ENCODE measurements at regions not wholly inside any gene's neighbourhood (a gene's known extent, or its start where the extent isn't known, plus 50 kb on each side); places are given as distances from the start of the nearest gene placed in this dataset.

DNA sequence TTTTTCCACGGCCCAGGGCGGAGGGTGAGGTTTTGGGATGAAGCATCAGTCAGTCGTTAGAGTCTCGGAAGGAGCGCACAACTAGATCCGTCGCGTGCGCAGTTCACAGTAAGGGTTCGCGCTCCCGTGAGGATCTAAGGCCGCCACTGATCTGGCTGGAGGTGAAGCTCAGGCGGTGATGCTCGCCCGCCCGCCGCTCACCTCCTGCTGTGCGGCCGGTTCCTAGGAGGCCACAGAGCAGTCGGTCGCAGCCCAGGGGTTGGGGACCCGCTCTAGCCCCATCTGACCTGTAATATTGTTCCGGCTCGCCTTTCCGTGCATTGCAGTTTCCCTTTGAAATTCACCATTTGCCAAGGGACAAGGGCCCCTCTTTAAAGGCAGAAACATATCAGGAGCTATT lies 244.7 kb downstream of the TFAP2C start:
- Histone ChIP-seq H3K36me3 (ENCODE audit: control insufficient read depth, insufficient read depth, low read length) (no peaks in the 10 kb centered on the region), H3K27me3 (replicated peaks; ENCODE audit: control insufficient read depth, insufficient read depth, low read length) (no peaks in the 10 kb centered on the region), H3K4me3 (replicated peaks; ENCODE audit: low read depth, low read length) (no peak overlapping the region)
- no peak for DNase-seq (ENCODE audit: extremely low read depth, insufficient read length)
- TF ChIP-seq, protein P1, sequence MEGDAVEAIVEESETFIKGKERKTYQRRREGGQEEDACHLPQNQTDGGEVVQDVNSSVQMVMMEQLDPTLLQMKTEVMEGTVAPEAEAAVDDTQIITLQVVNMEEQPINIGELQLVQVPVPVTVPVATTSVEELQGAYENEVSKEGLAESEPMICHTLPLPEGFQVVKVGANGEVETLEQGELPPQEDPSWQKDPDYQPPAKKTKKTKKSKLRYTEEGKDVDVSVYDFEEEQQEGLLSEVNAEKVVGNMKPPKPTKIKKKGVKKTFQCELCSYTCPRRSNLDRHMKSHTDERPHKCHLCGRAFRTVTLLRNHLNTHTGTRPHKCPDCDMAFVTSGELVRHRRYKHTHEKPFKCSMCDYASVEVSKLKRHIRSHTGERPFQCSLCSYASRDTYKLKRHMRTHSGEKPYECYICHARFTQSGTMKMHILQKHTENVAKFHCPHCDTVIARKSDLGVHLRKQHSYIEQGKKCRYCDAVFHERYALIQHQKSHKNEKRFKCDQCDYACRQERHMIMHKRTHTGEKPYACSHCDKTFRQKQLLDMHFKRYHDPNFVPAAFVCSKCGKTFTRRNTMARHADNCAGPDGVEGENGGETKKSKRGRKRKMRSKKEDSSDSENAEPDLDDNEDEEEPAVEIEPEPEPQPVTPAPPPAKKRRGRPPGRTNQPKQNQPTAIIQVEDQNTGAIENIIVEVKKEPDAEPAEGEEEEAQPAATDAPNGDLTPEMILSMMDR (IDR thresholded peaks at IDR 0.05; ENCODE audit: insufficient read depth, low read length, poor library complexity, severe bottlenecking): no peak

DNA sequence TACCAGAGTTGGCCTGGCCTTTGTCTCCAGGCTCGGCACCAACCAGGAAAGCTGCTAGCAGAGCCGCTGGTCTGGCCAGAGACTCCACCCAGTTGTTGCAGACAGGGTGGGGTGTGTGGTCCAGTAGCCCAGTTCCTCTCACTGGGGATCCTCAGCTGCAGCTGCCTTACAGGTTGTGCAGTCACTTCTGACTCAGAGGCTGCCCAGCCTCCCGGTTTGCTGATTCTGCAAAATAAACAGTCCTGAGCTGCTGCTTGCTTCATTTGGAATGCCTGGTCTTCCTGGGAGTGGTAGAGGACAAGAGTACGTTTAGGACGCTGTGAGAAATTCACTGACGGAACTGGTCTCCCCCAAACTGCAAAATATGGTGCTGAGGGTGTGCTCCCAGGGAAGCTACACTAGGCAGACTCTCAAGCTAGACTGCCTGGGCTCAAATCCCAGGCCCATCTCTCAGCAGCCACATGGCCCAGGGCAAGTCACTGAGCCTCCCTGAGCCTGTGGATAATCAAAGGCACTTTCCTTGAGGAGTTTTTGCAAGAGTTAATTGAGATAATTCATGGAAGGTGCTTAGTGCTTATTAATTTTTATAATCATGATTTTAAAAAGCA lies 246.1 kb downstream of the TFAP2C start:
- TF ChIP-seq, protein P1 (IDR thresholded peaks at IDR 0.05; ENCODE audit: insufficient read depth, low read length, poor library complexity, severe bottlenecking): no peak
- Histone ChIP-seq H3K4me3 (replicated peaks; ENCODE audit: low read depth, low read length) (no peak overlapping the region), H3K27me3 (replicated peaks; ENCODE audit: control insufficient read depth, insufficient read depth, low read length) (no peaks in the 10 kb centered on the region), H3K36me3 (ENCODE audit: control insufficient read depth, insufficient read depth, low read length) (no peaks in the 10 kb centered on the region)
- DNase-seq (ENCODE audit: extremely low read depth, insufficient read length): no peak

DNA sequence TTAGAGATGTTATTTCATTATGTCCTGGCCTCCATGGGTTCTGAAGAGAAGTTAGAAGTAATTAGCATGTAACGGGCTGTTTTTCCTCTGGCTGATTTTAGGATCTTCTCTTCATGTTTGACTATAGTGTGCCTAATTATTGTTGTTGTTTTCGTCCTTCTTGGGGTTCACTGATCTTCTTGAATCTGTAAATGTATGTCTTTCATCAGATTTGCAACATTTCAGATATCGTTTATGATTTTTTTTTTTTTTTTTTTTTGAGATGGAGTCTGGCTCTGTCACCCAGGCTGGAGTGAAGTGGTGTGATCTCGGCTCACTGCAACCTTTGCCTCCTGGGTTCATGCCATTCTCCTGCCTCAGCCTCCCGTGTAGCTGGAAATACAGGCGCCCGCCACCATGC lies 246.7 kb downstream of the TFAP2C start:
- no peaks in the 10 kb centered on the region for H3K27me3 ChIP-seq (replicated peaks; ENCODE audit: control insufficient read depth, insufficient read depth, low read length)
- TF ChIP-seq, protein P1 (IDR thresholded peaks at IDR 0.05; ENCODE audit: insufficient read depth, low read length, poor library complexity, severe bottlenecking): no peak
- DNase-seq (ENCODE audit: extremely low read depth, insufficient read length): no peak
- no peak overlapping the region for H3K4me3 ChIP-seq (replicated peaks; ENCODE audit: low read depth, low read length)
- H3K36me3 ChIP-seq (ENCODE audit: control insufficient read depth, insufficient read depth, low read length): no peaks in the 10 kb centered on the region

DNA sequence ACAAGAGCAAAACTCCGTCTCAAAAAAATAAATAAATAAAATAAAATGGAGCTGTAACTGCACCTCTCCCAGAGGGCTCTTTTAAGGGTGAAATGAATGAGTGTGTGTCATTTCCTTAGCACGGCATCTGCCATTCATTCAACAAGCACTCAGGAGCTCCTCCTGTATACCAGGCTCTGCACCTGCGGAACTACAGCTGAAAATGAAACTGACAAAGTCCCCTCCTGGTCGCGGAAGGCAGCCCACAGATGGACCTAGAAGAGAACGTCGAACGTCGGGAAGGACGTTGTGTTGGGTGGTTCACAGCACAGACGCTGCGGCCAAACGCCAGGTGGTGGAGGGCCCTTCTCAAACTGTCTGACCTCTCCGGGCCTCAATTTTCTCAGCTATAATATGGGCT lies 256.4 kb downstream of the TFAP2C start:
- Histone ChIP-seq H3K36me3 (ENCODE audit: control insufficient read depth, insufficient read depth, low read length) (no peaks in the 10 kb centered on the region), H3K4me3 (replicated peaks; ENCODE audit: low read depth, low read length) (no peak overlapping the region), H3K27me3 (replicated peaks; ENCODE audit: control insufficient read depth, insufficient read depth, low read length) (no peaks in the 10 kb centered on the region)
- TF ChIP-seq, protein P1 (IDR thresholded peaks at IDR 0.05; ENCODE audit: insufficient read depth, low read length, poor library complexity, severe bottlenecking): no peak
- no peak for DNase-seq (ENCODE audit: extremely low read depth, insufficient read length)

DNA sequence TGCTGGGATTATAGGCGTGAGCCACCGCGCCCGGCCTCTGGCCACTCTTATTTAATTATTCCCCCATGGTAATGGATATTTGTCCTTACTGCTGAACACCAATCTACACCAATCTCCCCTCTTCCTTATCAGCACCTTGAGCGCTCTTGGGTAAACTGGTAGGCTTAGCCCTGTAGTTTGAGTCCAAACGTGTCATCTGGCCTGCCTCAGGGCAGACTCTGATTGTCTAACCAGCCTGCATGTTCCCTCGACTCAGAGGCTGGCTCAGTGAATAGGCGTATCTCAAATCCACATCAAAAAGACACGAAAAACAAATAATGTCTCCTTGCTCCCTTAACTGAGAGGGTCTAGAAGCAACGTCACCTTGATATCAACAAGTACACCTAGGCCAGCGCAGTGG lies 260.9 kb downstream of the TFAP2C start:
- Histone ChIP-seq H3K4me3 (replicated peaks; ENCODE audit: low read depth, low read length) (no peak overlapping the region), H3K36me3 (ENCODE audit: control insufficient read depth, insufficient read depth, low read length) (no peaks in the 10 kb centered on the region), H3K27me3 (replicated peaks; ENCODE audit: control insufficient read depth, insufficient read depth, low read length) (no peaks in the 10 kb centered on the region)
- DNase-seq (ENCODE audit: extremely low read depth, insufficient read length): no peak
- TF ChIP-seq, protein P1 (IDR thresholded peaks at IDR 0.05; ENCODE audit: insufficient read depth, low read length, poor library complexity, severe bottlenecking): no peak

Measured in GM06990 (cell line).